Activated T-cell treated with anti-CD3 and anti-CD28 coated beads, Interleukin-2, amount 50 U/mL, for 72 hours (primary cell): ENCODE measurements at regions not wholly inside any gene's neighbourhood (a gene's known extent, or its start where the extent isn't known, plus 50 kb on each side); places are given as distances from the start of the nearest gene placed in this dataset.
"Not testable (repeated sequence)": the region's sequence is repeated elsewhere in the genome, so short reads cannot be mapped to it uniquely, and the experiment has no call there.

Experiments
- ATAC-seq, 2 donors: fragments of 150-1000 bp; cut with Tn5 transposase; replicated peaks in 1 of 2; 2 replicates each; pipeline ENCODE4 v1.10.0; 2021; ENCODE audit warnings: moderate library complexity in 2 of 2, mild to moderate bottlenecking in 1 of 2
- DNase-seq, 2 donors: peaks; one replicate each; pipeline ENCODE4 v3.0.0; 2021 to 2022; ENCODE audit warnings: mixed read lengths in 1 of 2
- H3K27ac Mint-ChIP-seq: one replicate; pipeline ENCODE4 v1.8.0; 2022; ENCODE audit warnings: mild to moderate bottlenecking, moderate library complexity, mixed read lengths
- H3K27me3 Mint-ChIP-seq: one replicate; pipeline ENCODE4 v1.8.0; 2022; ENCODE audit warnings: low read depth, mixed read lengths
- H3K36me3 Mint-ChIP-seq, 2 donors: one replicate each; pipeline ENCODE4 v1.8.0; 2022; ENCODE audit warnings: mixed read lengths in 2 of 2, mild to moderate bottlenecking in 1 of 2; ENCODE audit not compliant: insufficient read depth in 2 of 2
- H3K4me1 Mint-ChIP-seq: one replicate; pipeline ENCODE4 v1.8.0; 2022; ENCODE audit warnings: low read depth, mixed read lengths
- H3K4me3 Mint-ChIP-seq, 2 donors: one replicate each; pipeline ENCODE4 v1.8.0; 2022; ENCODE audit warnings: mild to moderate bottlenecking in 2 of 2, mixed read lengths in 2 of 2, moderate library complexity in 2 of 2
- H3K9me3 Mint-ChIP-seq, 2 donors: one replicate each; pipeline ENCODE4 v1.8.0; 2022; ENCODE audit warnings: mixed read lengths in 2 of 2

DNA sequence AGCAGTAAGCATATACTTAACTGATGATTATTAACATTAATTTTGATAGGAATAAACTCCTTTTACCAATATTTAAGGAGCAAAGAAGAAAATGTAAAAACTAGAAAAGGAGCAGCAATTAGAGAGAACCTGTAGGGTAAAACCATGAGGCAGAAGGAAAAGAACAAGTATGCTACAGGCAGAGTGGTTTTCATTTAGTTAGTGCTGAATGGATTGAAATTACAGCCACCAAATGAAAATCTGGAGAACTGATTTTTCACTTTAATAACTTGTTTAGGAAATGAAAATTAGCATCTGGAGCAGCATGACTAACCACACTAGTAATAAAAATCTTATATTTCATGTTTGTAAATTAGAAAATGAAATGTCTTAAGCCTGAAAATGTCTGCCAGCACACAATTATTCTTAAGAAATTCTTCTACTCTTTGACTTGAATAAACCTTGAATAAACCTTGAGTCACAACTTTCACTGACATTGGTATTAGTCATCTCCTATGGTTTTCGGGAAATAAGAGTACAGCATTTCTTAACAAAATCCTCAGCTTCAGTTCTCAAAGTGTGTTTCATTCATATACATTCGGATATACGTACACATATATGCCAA, 1504.9 kb upstream of the C9orf72 start:
- Mint-ChIP-seq H3K27ac (no peak overlapping the region), H3K4me3 (no peak overlapping the region), H3K36me3 (no peaks in the 10 kb centered on the region), H3K4me1 (no peaks in the 10 kb centered on the region), H3K9me3 (peaks cover 3 to 4% of the 10 kb centered on the region in 2 donors), H3K27me3 (no peaks in the 10 kb centered on the region)
- ATAC-seq (no peak), DNase-seq (no peak)

DNA sequence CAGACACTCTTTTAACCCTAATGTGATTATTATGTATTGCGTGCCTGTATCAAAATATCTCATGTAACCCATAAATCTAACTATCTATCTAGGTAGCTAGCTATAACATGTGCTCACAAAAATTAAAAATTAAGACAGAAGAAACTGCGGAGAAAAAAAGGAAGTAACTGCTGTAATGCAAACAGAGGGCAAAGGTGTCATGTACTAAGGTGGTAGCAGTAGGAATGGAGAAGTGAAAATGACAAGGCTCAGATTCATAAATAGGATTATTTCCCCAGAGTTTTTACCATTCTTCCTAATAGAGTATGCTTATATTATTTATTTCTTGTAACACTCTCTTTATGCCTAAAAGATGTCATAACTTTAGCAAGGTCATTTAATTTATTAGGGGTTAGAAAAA, 1527.5 kb upstream of the C9orf72 start:
- Mint-ChIP-seq H3K4me1 (no peaks in the 10 kb centered on the region), H3K27ac (no peak overlapping the region), H3K4me3 (no peak overlapping the region), H3K9me3 (peaks cover 5 to 8% of the 10 kb centered on the region in 2 donors), H3K27me3 (no peaks in the 10 kb centered on the region), H3K36me3 (no peaks in the 10 kb centered on the region)
- DNase-seq (no peak), ATAC-seq (no peak)

DNA sequence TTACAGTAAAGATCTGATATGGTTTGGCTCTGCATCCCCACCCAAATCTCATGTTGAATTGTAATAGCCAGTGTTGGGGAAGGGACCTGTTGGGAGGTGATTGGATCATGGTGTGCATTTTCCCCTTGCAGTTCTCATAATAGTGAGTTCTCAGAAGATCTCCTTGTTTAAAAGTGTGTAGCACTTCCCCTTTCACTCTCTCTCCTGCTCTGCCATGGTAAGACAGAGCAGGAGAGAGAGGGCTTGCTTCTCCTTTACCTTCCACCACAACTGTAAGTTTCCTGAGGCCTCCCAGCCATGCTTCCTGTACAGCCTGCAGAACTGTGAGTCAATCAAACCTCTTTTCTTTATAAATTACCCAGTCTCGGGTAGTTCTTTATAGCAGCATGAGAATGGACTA, 1530.9 kb upstream of the C9orf72 start:
- H3K4me1 Mint-ChIP-seq, H3K27me3 Mint-ChIP-seq, ATAC-seq, H3K27ac Mint-ChIP-seq, H3K9me3 Mint-ChIP-seq, H3K4me3 Mint-ChIP-seq, DNase-seq, H3K36me3 Mint-ChIP-seq: not testable (repeated sequence)

DNA sequence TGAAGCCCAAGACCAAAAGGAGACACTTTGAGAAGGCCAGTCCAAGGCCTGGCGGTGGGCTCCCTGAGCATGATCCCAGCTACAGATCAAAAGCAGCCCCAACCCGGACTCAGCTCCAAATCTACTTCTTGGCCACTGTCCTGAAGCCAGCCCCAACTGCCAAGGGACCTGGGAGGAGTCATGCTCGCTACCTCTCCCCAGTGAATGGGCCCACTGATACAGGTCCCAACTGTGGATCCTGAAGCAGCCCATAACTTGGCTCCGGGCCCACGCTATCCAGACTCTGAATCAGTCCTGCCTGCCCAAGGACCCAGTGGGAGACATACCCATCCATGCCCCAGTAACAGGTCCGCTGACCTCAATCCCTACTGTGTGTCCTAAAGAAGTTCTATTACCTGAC, 1545.3 kb upstream of the C9orf72 start:
- peaks cover 0 to 3% of the 10 kb centered on the region in 2 donors for H3K9me3 Mint-ChIP-seq
- H3K27me3 Mint-ChIP-seq: no peaks in the 10 kb centered on the region

DNA sequence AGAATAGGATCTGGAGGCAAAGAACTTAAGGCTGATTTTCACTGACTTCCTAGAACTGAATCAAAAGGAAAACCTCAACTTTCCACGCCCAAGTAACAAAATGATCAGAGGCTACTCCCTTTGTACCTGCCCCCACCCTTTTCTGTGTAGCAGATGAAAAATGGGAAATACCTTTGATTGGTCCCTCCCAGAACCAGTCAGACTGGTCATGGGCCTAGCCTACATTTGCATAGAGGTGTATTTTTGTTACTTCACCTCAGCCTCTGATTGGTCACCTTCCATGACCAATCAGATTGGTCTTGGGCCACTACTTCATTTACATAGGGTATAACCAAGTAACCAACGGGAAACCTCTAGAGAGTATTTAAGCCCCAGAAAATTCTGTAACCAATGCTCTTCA, 1553.5 kb upstream of the C9orf72 start:
- no peak overlapping the region for H3K4me3 Mint-ChIP-seq
- ATAC-seq (no peak), DNase-seq (no peak)
- no peaks in the 10 kb centered on the region for H3K27me3 Mint-ChIP-seq
- peaks cover 0 to 6% of the 10 kb centered on the region in 2 donors for H3K36me3 Mint-ChIP-seq
- peaks cover 7 to 18% of the 10 kb centered on the region in 2 donors for H3K9me3 Mint-ChIP-seq
- H3K4me1 Mint-ChIP-seq: no peaks in the 10 kb centered on the region
- H3K27ac Mint-ChIP-seq: no peak overlapping the region

More for the DNA sequence above, 1545.3 kb upstream of the C9orf72 start:
- Mint-ChIP-seq H3K4me3 (no peak overlapping the region), H3K36me3 (no peaks in the 10 kb centered on the region), H3K4me1 (no peaks in the 10 kb centered on the region), H3K27ac (no peak overlapping the region)
- ATAC-seq (no peak), DNase-seq (no peak)

DNA sequence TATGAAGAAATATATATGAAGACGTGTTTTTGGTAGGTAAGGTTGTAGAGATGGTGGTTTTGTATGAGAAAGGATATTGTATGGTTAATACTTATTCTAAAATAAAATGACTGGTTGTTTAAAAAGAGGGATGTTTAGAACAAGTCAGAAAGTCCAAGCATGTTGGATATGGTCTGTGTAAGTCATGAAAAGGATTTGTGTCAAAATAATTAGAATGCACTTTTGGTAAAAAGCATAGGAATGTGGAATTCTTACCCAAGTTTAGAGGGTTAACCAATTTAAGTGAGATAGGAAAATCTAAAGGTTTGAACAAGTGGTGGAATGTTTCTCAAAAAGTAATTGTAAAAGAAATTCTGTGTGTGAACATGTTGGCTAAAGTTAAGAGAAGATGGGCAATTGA, 1556.5 kb upstream of the C9orf72 start:
- Mint-ChIP-seq H3K27ac (no peak overlapping the region), H3K4me3 (no peak overlapping the region), H3K9me3 (peaks cover 7 to 15% of the 10 kb centered on the region in 2 donors), H3K4me1 (no peaks in the 10 kb centered on the region), H3K36me3 (peaks cover 0 to 6% of the 10 kb centered on the region in 2 donors), H3K27me3 (no peaks in the 10 kb centered on the region)
- ATAC-seq (no peak), DNase-seq (no peak)

DNA sequence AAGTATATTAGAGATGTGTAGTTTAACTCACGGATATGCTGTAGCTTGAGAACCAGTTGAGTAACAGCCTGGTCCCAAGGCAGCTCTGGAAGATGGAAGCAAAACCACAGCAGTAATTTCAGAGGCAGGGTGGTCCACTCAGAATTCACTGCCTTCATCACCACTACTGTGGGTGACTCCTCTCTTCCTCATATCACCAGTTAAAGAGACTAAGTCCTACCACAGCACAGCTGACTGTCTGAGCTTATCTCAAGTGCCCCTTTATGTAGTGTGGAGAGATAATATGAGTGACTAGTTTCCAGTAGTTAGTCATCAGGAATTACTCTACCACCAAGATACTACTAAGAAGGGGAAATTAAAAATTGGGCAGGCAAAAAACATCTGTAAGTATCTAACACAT, 1571.2 kb upstream of the C9orf72 start:
- ATAC-seq (no peak), DNase-seq (no peak)
- H3K4me3 Mint-ChIP-seq: no peak overlapping the region
- H3K9me3 Mint-ChIP-seq: peaks cover 4 to 6% of the 10 kb centered on the region in 2 donors
- no peaks in the 10 kb centered on the region for H3K4me1 Mint-ChIP-seq
- no peaks in the 10 kb centered on the region for H3K36me3 Mint-ChIP-seq
- no peaks in the 10 kb centered on the region for H3K27me3 Mint-ChIP-seq
- H3K27ac Mint-ChIP-seq: no peak overlapping the region

DNA sequence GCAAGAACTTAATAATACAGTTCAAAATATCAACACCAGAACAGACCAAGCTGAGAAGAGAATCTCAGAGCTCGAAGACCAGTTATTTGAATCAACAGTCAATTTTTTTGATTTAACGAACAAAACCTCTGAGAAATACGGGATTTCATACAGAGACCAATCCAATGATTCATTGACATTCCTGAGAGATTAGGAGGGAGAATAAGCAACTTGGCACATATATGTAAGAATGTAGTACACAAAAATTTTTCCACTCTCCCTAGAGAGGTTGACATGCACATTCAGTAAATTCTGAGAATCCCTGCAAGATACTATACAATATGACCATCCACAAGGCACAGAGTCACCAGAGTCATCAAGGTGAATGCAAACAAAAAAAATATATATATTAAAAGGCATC, 1577.3 kb upstream of the C9orf72 start:
- Mint-ChIP-seq H3K27ac (no peak overlapping the region), H3K4me3 (no peak overlapping the region), H3K27me3 (no peaks in the 10 kb centered on the region), H3K4me1 (no peaks in the 10 kb centered on the region), H3K36me3 (no peaks in the 10 kb centered on the region), H3K9me3 (peaks cover 0 to 3% of the 10 kb centered on the region in 2 donors)
- DNase-seq (no peak), ATAC-seq (no peak)

DNA sequence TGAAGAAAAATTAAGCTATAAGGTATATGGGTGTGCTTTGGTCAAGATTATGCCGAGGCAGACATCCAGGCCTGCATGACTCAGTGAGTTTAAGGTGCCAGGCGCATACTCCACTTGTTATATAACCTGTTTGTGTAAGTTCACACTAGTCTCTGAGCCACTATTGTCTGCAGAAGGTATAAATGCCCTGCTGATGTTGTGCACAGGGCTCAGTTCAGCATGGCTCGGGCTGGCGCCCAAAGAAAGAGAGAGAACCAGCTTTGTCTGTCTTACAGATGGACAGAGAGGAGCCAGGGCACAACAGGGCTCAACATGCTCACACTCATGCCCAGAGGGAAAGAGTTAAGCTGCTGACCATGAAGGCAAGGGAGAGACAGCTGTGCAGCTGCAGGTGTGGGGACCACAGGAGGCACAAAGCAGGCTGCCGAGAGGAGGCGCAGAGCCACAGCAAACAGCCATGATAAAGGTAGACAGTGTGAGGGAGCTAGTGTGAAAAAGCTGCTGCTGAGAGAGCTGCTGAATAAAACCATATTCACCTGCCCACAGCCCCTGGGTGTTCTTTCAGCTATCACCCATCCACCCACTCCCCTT, 1587.6 kb upstream of the C9orf72 start:
- no peaks in the 10 kb centered on the region for H3K4me1 Mint-ChIP-seq
- H3K27me3 Mint-ChIP-seq: no peaks in the 10 kb centered on the region
- no peak overlapping the region for H3K4me3 Mint-ChIP-seq
- ATAC-seq: no peak
- DNase-seq: no peak
- peaks cover 2 to 5% of the 10 kb centered on the region in 2 donors for H3K9me3 Mint-ChIP-seq
- H3K27ac Mint-ChIP-seq: no peak overlapping the region
- H3K36me3 Mint-ChIP-seq: no peaks in the 10 kb centered on the region

DNA sequence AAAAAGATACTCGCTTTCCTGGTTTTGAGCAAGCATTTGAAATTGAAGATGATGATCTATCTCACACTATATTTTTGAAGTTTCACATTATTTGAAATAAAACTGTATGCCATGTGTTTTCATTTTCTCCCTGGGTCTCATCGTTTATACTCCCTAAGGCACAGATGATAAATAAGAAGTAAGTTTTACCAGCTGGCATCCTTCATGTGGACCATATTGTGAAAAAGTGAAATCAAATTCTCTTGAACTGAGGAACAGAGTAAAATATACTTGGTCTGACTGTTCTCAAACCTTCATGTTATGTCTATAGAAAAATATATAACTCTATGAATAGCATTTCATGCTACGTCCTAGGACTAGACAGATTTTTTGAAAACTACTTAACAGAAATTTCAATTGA, 1600.9 kb upstream of the C9orf72 start:
- no peak for DNase-seq
- no peaks in the 10 kb centered on the region for H3K36me3 Mint-ChIP-seq
- H3K27me3 Mint-ChIP-seq: no peaks in the 10 kb centered on the region
- H3K4me1 Mint-ChIP-seq: no peaks in the 10 kb centered on the region
- peaks cover 0 to 2% of the 10 kb centered on the region in 2 donors for H3K9me3 Mint-ChIP-seq
- no peak overlapping the region for H3K4me3 Mint-ChIP-seq
- H3K27ac Mint-ChIP-seq: no peak overlapping the region
- ATAC-seq: no peak

DNA sequence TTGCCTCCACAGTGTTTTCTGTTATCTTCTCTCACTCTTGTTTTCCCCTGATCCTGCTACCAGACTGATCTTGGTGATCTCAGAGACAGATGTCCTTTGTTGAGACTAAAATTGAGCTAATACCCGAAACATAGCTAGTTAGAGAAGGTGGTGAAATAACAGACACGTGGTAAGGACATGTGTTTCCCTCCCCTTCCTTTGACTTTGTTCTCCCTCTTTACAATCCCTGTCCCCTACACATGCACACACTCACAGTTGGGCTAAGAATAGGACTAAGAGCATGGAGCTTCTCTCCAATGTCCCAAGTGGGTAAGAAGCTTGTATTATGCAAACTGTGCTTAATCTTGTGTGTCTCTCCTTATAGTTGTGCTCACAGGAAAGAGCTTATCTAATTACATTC, 1603.0 kb upstream of the C9orf72 start:
- Mint-ChIP-seq H3K27me3 (no peaks in the 10 kb centered on the region), H3K36me3 (no peaks in the 10 kb centered on the region), H3K9me3 (peaks cover 3 to 4% of the 10 kb centered on the region in 2 donors), H3K27ac (no peak overlapping the region), H3K4me3 (no peak overlapping the region), H3K4me1 (no peaks in the 10 kb centered on the region)
- ATAC-seq: no peak
- DNase-seq: no peak

DNA sequence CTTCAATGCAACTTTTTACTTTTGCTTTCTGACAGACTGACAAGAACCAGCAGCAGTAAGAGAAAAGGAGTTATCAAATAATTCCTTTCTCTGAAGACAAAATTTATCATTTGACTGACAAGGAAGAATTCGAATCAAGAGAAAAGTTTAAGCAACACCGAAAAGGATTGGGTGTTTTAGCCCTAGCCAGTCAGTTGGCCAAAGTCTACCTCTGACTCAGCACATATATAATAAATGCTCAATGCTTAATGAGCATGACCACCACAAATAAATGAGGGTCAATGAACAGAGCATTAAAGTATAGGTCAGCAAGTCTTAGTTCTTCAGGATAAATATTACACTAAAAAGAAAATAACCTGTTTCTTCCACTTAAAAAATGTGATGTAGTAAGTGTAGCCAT, 1603.5 kb upstream of the C9orf72 start:
- Mint-ChIP-seq H3K27ac (no peak overlapping the region), H3K4me1 (no peaks in the 10 kb centered on the region), H3K36me3 (no peaks in the 10 kb centered on the region), H3K27me3 (no peaks in the 10 kb centered on the region), H3K9me3 (peaks cover 3 to 4% of the 10 kb centered on the region in 2 donors), H3K4me3 (no peak overlapping the region)
- ATAC-seq (no peak), DNase-seq (no peak)

DNA sequence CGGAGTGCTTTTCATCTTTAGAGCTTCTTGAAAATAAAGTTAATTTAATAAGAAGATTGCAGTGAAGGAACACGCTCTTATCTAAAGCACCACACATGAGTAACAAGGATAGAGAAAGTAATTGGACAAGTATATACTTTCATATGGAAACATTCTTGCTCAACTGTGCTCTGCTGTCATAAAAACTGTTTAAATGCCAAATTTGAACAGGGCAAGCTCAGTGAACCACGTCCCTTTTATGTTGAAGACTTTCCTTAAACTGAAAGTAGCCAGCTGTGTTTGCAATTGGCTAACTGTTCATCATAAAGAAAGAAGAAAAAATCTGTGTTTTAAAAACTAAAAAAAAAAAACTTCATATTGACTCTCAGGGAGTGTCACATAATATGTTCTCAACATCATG, 1610.7 kb upstream of the C9orf72 start:
- Mint-ChIP-seq H3K27me3 (no peaks in the 10 kb centered on the region), H3K4me3 (no peak overlapping the region), H3K27ac (no peak overlapping the region), H3K4me1 (no peaks in the 10 kb centered on the region), H3K9me3 (peaks cover 3 to 4% of the 10 kb centered on the region in 2 donors), H3K36me3 (no peaks in the 10 kb centered on the region)
- ATAC-seq (no peak), DNase-seq (no peak)

DNA sequence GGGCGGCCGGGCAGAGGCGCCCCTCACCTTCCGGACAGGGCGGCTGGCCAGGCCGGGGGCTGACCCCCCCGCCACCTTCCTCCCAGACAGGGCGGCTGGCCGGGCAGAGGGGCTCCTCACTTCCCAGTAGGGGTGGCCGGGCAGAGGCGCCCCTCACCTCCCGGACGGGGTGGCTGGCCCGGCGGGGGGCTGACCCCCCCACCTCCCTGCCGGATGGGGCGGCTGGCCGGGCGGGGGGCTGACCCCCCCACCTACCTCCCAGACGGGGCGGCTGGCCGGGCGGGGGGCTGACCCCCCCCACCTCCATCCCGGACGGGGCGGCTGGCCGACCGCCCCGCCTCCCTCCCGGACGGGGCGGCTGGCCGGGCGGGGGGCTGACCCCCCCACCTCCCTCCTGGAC, 1615.5 kb upstream of the C9orf72 start:
- not testable (repeated sequence) for H3K27me3 Mint-ChIP-seq, H3K4me3 Mint-ChIP-seq, H3K4me1 Mint-ChIP-seq, DNase-seq, H3K27ac Mint-ChIP-seq, H3K36me3 Mint-ChIP-seq, ATAC-seq, H3K9me3 Mint-ChIP-seq
